OCI-LY1 (cell line): ENCODE measurements at regions not wholly inside any gene's neighbourhood (a gene's known extent, or its start where the extent isn't known, plus 50 kb on each side); places are given as distances from the start of the nearest gene placed in this dataset.

Source experiments
- EZH2 ChIP-seq: fragments of 200-600 bp; sonication (generic), shearing (Covaris generic); IDR thresholded peaks from 2 replicates; pipeline ENCODE4 v1.8.0; 2017; ENCODE audit warnings: borderline replicate concordance, mixed run types, mild to moderate bottlenecking, antibody characterized with exemption, low read length, moderate library complexity, mixed read lengths
- TF ChIP-seq, protein P1 (sequence below): fragments of 200-600 bp; sonication (generic), shearing (Covaris generic); IDR thresholded peaks from 2 replicates; pipeline ENCODE4 v1.5.1; 2017; ENCODE audit warnings: mild to moderate bottlenecking, antibody characterized with exemption, low read length, moderate library complexity, mixed read lengths

DNA sequence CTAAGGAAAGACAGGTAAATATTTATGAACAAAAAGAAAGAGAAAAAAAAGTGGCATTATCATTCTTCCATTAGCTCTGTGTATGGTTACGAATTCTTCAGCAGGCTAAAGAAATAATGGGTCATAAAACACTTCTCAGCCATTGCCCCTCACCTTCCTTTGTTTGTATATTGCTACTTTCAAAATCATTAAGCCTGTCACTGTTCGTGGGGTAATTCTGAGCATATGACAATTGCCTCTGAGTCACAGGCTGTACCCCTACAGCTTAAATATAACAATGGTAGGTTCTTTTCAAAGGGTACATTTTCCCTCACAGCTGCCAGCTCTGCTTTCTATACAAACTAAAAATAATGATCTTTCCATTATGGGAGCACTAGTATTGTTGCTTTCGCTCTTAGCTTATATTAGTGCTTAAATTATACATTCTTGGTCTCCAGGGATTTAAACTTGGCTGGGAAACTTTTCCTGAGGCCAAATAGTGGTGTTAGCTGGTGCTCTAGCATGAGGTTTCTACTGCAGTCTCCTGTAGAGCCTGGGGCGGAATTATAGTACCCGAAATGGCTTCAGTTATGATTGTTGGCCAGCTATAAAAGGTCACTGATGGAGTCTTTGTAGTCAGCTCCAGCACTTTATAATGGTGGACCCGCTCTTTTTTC, 74.7 kb upstream of the CDH11 start:
- TF ChIP-seq, protein P1, sequence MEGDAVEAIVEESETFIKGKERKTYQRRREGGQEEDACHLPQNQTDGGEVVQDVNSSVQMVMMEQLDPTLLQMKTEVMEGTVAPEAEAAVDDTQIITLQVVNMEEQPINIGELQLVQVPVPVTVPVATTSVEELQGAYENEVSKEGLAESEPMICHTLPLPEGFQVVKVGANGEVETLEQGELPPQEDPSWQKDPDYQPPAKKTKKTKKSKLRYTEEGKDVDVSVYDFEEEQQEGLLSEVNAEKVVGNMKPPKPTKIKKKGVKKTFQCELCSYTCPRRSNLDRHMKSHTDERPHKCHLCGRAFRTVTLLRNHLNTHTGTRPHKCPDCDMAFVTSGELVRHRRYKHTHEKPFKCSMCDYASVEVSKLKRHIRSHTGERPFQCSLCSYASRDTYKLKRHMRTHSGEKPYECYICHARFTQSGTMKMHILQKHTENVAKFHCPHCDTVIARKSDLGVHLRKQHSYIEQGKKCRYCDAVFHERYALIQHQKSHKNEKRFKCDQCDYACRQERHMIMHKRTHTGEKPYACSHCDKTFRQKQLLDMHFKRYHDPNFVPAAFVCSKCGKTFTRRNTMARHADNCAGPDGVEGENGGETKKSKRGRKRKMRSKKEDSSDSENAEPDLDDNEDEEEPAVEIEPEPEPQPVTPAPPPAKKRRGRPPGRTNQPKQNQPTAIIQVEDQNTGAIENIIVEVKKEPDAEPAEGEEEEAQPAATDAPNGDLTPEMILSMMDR: no peak
- TF ChIP-seq EZH2: no peak
